ENCODE measurements at regions not wholly inside any gene's neighbourhood (a gene's known extent, or its start where the extent isn't known, plus 50 kb on each side); places are given as distances from the start of the nearest gene placed in this dataset.
"Not testable (repeated sequence)": the region's sequence is repeated elsewhere in the genome, so short reads cannot be mapped to it uniquely, and the experiment has no call there.

DNA sequence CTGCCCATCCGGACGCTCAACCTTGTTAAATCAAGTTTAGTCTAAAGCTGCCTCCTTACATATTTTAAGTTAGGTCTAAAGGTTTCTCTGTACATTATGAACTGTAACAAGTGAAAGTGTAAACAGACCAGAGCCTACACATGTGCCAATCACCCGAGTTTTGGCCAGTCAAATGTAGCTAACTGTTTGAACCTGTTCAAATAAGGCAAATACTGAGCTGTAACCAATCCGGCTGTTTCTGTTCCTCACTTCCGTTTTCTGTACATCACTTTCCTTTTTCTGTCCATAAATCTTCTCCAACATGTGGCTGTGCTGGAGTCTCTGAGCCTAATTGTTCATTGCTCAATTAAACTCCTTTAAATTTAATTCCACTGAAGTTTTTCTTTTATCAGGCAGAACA is 113.3 kb upstream of the SHISA3 start:
- no peak for DNase-seq (ENCODE audit: low read depth)

DNA sequence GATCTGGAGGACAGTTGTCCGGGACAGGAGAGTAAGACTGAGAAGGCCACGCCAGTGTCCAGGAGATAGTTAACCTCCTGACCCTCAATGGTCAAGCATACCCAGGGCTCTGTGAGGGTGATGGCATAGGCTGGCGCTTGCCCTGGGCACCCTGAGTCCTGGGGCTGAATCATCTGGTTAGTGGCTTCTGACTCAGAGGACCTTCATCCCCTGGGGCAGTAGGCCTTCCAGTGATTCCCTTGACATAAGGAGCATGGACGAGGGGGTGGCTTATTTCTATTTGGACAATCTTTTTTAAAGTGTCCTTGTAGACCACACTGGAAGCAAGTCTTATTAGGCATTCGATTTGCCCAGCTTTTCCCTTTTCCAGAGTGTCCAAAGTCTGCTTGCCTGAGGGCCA is 108.4 kb upstream of the SHISA3 start:
- not testable (repeated sequence) for DNase-seq (ENCODE audit: low read depth)

- not testable (repeated sequence) for DNase-seq (ENCODE audit: low read depth)
These were observed 105.1 kb upstream of the SHISA3 start for GRCh38 chr4:42292192-42292591.

GRCh38 chr4:42293967-42294813 is 103.1 kb upstream of the SHISA3 start:
- DNase-seq (ENCODE audit: low read depth) = no peak

GRCh38 chr4:42296196-42296595 is 101.1 kb upstream of the SHISA3 start:
- DNase-seq (ENCODE audit: low read depth) = no peak

GRCh38 chr4:42302348-42302747 is 94.9 kb upstream of the SHISA3 start:
- no peak for DNase-seq (ENCODE audit: low read depth)

DNA sequence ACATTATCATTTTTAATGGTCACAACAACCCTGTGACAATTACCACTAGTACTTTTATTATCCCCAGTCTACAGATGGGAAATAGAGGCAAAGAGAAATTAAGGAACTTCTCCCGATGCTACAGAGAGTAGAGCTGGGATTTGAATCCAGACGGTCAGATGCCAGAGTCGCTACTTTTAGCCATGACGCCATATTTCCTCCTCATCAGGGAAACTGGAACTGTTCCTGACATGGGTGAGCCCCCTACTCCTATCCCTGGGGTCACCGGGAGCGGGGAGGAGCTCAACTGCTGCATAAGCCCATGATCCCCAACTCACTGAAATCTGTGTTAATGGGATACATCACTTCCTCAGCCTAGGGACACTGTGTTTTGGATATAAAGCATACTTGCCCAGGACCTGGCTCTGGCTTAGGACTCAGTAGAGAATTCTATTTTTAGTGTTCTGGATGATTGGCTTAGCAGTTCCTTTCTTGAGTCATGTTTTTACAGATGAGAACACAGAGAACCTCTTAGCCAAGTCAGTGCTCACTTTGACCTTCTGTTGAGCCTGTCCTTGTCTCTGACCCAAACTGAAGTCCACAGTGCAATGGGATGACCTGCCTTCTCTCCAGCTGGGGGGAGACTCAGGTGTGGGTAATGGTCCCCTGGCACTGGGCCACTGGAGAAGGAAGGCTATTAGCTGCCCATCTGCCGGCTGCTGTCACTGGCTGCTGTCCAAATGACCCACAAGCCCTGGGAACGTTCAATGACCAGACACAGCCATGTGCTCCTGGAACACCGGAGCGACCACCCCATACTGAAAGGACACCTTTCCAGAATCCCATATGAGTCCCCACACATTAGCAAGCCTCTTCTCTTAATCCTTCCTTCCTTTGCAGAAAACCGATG is 90.8 kb upstream of the SHISA3 start:
- no peak for DNase-seq (ENCODE audit: low read depth)

DNA sequence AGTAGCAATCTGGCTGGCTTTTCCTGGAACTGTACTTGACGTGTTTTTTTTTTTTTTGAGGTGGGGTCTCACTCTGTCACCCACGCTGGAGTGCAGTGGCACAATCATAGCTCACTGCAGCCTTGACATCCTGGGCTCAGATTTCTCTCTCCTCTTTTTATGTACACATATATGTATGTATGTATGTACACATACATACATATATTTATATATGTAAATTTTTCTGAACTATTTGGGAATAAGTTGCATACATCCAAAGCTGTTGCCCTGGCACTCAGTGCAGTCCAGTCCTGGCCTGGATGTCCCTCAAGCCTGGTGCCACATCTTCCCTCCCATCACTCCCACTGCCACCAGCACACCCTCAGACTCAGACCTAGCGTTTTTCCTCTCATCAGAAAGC is 89.0 kb upstream of the SHISA3 start:
- DNase-seq (ENCODE audit: low read depth) = no peak

DNA sequence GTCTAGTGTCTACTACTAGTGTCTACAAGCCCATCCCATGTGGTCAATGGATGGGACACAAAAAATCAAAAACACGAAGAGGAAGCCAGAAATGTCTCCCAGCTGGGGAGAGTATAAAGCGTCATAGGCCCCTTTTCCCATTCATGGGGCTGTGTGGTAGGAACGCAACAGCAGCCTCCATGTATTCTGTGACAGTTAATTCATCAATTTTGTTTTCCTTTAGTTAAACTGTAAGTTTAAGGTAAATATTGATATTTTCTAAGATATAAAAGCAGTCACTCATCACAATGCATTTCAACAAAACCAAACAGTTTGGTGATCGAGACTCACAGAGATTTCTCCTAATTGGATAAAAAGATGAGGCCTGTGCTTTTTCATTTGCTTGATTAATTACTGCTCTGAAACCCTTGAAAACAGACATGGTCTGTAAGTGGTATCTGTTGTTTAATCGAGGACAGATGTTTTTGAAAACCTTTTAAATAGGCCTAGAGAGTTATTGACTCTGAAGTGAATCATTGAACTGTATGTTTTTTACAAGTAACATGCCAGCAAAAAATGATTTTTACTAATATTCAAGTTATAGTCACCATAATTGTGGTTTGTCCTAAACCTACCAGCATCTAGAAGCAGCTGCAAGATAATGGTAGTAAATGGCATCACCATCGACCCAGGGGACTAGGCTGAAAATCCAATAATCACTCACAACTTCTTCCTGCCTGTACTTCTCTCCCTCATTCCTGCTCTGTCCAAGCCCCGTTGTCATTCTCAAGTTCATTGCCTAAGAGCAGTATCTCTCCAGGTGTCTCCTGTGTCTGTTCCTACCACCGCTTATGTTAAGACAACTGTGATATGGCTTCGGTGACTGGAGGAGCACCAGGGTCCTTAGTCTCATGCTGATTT is 87.7 kb upstream of the SHISA3 start:
- DNase-seq (ENCODE audit: low read depth) = no peak

DNA sequence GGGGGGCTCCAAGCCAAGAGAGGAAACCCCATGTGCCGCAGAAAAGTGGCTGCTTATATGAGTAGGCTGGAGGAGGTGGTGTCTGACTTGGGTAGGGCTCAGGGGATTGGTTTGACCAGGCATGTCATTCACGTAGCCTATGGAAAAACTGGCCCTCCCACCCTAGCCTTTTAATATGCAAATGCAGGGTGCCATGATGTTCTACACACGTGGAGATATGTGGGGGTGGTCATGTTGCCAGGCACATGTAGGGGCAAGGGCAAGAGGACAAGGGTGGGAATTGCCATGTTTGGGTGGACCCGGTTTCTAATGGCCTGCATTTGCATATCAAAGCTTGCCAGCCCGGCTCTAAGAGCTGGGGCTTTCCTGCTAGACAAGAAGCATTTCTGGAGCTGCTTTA is 86.9 kb upstream of the SHISA3 start:
- no peak for DNase-seq (ENCODE audit: low read depth)

DNA sequence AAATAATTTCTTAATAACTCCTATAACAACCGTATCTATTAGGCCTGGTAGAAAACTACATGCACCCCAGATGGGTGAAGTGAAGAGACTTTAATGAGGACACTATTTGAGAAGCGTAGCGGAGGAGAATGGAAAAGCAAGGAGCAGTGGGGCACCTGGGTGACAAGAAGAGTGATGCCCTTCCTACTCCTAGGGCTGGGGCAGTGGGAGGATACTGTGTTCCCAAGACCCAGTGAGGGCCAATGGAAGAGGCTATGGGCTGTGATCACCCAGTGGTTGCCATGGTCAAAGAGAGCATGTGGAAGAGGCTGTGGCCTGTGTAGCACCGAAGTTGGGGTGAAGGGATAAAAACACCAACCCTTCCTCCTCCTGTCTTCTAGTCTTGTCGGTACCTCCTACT is 86.5 kb upstream of the SHISA3 start:
- no peak for DNase-seq (ENCODE audit: low read depth)

- DNase-seq (ENCODE audit: low read depth) = no peak
These were observed 85.7 kb upstream of the SHISA3 start for GRCh38 chr4:42311591-42311990.

- DNase-seq (ENCODE audit: low read depth) = not testable (repeated sequence)
These were observed 83.9 kb upstream of the SHISA3 start for GRCh38 chr4:42313420-42313819.

- no peak for DNase-seq (ENCODE audit: low read depth)
These were observed 83.4 kb upstream of the SHISA3 start for GRCh38 chr4:42313872-42314271.

- DNase-seq (ENCODE audit: low read depth) = no peak
These were observed 82.1 kb upstream of the SHISA3 start for GRCh38 chr4:42315231-42315630.

GRCh38 chr4:42320822-42321388 is 76.4 kb upstream of the SHISA3 start:
- no peak for DNase-seq (ENCODE audit: low read depth)

DNA sequence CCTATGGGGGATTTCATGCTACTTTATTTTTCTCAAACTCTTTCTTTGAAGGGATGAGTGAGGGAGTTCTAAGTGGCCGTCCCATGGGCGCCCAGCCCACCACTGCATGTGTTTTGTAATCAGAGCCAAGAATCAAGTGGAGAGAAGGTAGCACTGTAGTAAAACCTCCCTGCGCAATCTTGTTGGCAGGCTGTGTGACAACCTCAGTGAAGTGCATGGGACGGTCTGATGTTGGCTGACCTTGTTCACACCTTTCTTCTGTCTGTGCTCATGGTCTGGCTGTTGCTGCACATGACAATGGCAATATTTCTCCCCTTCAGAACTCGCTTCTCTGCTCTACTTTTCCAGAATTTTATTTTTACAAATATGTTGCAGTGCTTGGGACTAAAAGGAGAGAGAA is 71.2 kb upstream of the SHISA3 start:
- DNase-seq (ENCODE audit: low read depth) = no peak

GRCh38 chr4:42326524-42326923 is 70.8 kb upstream of the SHISA3 start:
- DNase-seq (ENCODE audit: low read depth) = no peak

GRCh38 chr4:42327323-42327722 is 70.0 kb upstream of the SHISA3 start:
- DNase-seq (ENCODE audit: low read depth) = no peak

DNA sequence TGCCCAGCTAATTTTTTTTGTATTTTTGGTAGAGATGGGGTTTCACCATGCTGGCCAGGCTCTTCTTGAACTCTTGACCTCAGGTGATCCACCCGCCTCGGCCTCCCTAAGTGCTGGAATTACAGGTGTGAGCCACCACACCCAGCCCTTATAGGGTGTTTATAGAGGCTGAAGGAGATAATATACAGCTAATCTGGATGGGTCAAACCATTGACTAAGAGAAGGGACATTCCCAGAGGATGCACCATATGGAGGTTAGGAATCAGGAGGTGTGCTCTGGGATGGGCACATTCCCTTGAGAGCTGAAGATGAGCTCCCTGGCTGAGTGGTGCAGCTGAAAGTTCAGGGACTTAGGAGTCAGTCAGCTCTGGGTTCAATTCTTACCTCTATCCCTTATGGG is 68.3 kb upstream of the SHISA3 start:
- no peak for DNase-seq (ENCODE audit: low read depth)

DNA sequence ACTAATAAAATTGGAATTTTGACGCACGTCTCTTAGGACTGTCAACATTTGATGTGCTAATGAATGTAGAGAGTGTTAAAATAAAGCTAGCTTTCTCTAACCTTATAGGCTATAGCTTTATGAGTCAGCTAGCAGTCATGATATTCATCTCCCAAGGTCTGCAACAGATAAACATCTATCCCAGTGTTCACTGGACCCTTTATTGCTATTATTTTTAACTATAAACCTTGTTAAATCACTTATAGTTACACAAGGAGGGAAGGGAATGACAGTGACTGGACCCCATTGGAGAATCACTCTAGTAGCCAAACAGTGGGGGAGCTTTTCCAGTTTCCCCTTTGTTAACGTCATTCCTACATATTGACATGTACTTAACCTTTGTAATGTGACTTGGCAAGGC is 67.9 kb upstream of the SHISA3 start:
- DNase-seq (ENCODE audit: low read depth) = no peak

Data from iris pigment epithelial cell (primary cell).